ENCODE measurements at regions not wholly inside any gene's neighbourhood (a gene's known extent, or its start where the extent isn't known, plus 50 kb on each side); places are given as distances from the start of the nearest gene placed in this dataset.

- TF ChIP-seq, protein P1, sequence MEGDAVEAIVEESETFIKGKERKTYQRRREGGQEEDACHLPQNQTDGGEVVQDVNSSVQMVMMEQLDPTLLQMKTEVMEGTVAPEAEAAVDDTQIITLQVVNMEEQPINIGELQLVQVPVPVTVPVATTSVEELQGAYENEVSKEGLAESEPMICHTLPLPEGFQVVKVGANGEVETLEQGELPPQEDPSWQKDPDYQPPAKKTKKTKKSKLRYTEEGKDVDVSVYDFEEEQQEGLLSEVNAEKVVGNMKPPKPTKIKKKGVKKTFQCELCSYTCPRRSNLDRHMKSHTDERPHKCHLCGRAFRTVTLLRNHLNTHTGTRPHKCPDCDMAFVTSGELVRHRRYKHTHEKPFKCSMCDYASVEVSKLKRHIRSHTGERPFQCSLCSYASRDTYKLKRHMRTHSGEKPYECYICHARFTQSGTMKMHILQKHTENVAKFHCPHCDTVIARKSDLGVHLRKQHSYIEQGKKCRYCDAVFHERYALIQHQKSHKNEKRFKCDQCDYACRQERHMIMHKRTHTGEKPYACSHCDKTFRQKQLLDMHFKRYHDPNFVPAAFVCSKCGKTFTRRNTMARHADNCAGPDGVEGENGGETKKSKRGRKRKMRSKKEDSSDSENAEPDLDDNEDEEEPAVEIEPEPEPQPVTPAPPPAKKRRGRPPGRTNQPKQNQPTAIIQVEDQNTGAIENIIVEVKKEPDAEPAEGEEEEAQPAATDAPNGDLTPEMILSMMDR (conservative IDR thresholded peaks at IDR 0.05; ENCODE audit: low read length) = no peak
- no peak overlapping the region for H3K4me3 ChIP-seq (ENCODE audit: low read length)
- DNase-seq (ENCODE audit: low read depth) = no peak
Observed at GRCh38 chr5:4717446-4717845, 422.7 kb upstream of the ADAMTS16 start.

DNA sequence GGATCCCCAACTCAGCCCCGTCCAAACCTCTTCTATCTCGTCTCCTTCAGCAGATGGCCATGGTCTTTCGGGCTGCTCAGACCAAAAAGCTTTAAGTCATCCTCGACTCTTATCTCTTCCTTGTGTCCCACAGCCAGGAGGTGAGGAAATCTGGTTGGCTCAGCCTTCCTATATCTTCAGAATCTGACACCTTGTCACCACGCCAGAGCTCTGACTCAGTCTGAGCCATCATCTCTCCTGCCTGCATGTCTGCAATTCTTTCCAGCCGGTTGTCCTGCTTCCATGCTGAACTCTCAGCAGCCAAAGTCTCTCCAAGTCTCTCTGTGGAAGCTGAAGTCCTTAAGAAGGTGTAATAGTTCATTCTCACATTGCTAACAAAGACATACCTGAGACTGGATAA, 419.3 kb upstream of the ADAMTS16 start:
- H3K4me3 ChIP-seq (ENCODE audit: low read length) = no peak overlapping the region
- TF ChIP-seq, protein P1 (conservative IDR thresholded peaks at IDR 0.05; ENCODE audit: low read length) = no peak
- DNase-seq (ENCODE audit: low read depth) = no peak

DNA sequence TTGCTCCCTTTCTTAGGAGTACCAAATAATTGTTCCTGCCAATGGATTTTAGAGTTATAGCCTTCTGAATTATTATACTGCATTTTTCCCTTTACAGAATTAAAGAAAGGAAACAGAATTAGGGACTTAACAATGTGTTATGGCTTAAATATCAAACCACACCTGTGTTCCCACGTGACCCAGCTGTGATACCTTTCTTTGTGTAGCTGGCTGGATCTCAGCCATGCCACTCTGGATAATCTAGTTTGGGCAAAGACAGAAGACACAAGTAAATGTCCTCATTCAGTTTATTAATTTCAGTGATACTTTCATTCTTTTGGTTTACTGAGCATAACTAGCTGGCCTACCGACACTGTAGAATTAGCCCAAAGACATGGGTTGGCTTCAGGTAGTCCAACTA, 417.2 kb upstream of the ADAMTS16 start:
- TF ChIP-seq, protein P1 (conservative IDR thresholded peaks at IDR 0.05; ENCODE audit: low read length) = no peak
- no peak overlapping the region for H3K4me3 ChIP-seq (ENCODE audit: low read length)
- DNase-seq (ENCODE audit: low read depth) = no peak

DNA sequence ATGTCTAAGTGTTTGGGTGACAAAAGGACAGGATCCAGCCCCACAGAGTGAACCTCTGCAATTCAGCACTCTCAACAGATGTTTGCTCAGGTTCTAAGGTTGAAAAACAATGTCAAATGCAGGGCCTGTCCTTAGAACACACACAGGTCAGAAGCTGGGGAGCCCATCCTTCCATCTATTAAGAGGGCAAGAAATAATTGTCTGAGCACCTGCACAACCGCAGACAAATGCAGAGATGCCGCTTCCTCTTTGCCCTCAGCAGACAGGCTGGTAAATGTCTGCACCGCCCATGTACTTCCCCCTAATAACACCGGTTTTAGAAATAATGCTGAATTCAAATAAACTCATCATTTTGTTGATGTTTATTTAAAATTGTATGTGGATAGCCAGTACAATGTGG, 414.5 kb upstream of the ADAMTS16 start:
- TF ChIP-seq, protein P1 (conservative IDR thresholded peaks at IDR 0.05; ENCODE audit: low read length) = no peak
- DNase-seq (ENCODE audit: low read depth) = no peak
- H3K4me3 ChIP-seq (ENCODE audit: low read length) = no peak overlapping the region

- no peak for DNase-seq (ENCODE audit: low read depth)
- TF ChIP-seq, protein P1 (conservative IDR thresholded peaks at IDR 0.05; ENCODE audit: low read length) = no peak
- no peak overlapping the region for H3K4me3 ChIP-seq (ENCODE audit: low read length)
Observed at GRCh38 chr5:4730279-4730678, 409.9 kb upstream of the ADAMTS16 start.

GRCh38 chr5:4734348-4734747, 405.8 kb upstream of the ADAMTS16 start:
- TF ChIP-seq, protein P1 (conservative IDR thresholded peaks at IDR 0.05; ENCODE audit: low read length) = no peak
- no peak overlapping the region for H3K4me3 ChIP-seq (ENCODE audit: low read length)
- no peak for DNase-seq (ENCODE audit: low read depth)

DNA sequence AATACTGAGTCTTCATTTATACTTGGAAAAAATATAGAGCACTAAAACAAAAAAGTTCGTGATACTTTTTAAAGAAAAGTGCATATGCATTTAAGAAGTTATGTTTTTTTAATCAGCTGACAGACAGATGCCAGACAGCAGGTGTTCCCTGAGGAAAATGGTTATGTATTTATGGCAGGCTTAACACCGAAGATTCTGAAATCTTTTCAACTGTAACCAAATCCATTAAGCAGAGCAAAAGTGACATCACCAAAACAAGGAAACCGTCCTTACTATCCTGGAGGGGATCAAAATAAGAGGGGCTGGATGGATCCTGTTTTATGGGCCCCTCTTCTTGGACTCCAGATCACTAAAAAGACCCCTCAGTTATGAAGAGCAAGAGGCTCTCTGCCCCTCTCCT, 404.9 kb upstream of the ADAMTS16 start:
- TF ChIP-seq, protein P1 (conservative IDR thresholded peaks at IDR 0.05; ENCODE audit: low read length) = no peak
- H3K4me3 ChIP-seq (ENCODE audit: low read length) = no peak overlapping the region
- DNase-seq (ENCODE audit: low read depth) = no peak

Measured in AG10803 (cell line).